ENCODE measurements at regions not wholly inside any gene's neighbourhood (a gene's known extent, or its start where the extent isn't known, plus 50 kb on each side); places are given as distances from the start of the nearest gene placed in this dataset.

DNA sequence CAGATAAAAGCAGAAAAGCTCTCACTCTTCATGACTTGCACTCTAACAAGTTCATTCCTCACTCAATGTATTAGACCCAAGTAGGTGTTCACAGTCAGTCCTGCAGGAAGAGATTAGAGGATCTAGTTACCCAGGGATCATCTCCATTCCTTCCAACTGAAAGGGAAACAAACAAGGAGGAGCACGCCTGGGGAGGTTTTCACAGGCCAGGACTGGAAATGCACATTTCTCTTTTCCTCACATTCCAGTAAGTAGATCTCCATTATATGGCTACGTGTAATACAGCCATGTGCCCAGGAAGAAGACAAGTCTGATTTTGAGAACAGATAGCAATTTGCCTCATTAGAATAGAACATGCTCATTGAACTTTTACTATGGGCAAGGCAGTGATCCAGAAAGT lies 1132.2 kb upstream of the FAM98A start:
- no peaks in the 10 kb centered on the region for H3K36me3 Mint-ChIP-seq
- no peak overlapping the region for H3K4me3 Mint-ChIP-seq
- H3K9me3 Mint-ChIP-seq: peaks cover 3% of the 10 kb centered on the region
- no peaks in the 10 kb centered on the region for H3K27me3 Mint-ChIP-seq
- H3K27ac Mint-ChIP-seq: no peak overlapping the region
- TF ChIP-seq, protein P1, sequence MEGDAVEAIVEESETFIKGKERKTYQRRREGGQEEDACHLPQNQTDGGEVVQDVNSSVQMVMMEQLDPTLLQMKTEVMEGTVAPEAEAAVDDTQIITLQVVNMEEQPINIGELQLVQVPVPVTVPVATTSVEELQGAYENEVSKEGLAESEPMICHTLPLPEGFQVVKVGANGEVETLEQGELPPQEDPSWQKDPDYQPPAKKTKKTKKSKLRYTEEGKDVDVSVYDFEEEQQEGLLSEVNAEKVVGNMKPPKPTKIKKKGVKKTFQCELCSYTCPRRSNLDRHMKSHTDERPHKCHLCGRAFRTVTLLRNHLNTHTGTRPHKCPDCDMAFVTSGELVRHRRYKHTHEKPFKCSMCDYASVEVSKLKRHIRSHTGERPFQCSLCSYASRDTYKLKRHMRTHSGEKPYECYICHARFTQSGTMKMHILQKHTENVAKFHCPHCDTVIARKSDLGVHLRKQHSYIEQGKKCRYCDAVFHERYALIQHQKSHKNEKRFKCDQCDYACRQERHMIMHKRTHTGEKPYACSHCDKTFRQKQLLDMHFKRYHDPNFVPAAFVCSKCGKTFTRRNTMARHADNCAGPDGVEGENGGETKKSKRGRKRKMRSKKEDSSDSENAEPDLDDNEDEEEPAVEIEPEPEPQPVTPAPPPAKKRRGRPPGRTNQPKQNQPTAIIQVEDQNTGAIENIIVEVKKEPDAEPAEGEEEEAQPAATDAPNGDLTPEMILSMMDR (conservative IDR thresholded peaks at IDR 0.05): no peak
- H3K4me1 Mint-ChIP-seq (ENCODE audit: unreplicated experiment): peaks cover 3% of the 10 kb centered on the region
- DNase-seq (ENCODE audit: extremely low spot score, unreplicated experiment): no peak

DNA sequence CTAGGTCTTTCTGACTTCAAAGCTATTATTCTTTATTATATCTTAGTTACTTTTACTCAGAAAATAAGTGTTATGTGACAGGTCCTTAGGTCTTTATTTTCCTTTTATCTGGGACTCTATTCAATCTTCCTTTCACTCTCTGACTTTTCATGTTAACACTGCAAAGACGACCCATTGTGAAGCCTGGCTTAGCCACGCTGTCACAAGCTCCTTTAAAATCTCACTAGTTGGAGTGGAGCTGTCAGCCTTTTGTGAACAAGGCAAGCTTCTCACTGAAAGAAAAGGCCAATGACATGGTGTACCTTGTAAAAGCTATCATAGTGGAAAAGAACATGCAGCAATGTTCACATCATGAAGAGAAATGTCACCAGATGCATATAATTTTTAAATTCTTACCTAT lies 1130.7 kb upstream of the FAM98A start:
- H3K4me3 Mint-ChIP-seq: no peak overlapping the region
- H3K36me3 Mint-ChIP-seq: no peaks in the 10 kb centered on the region
- DNase-seq (ENCODE audit: extremely low spot score, unreplicated experiment): no peak
- peaks cover 3% of the 10 kb centered on the region for H3K4me1 Mint-ChIP-seq (ENCODE audit: unreplicated experiment)
- H3K27ac Mint-ChIP-seq: no peak overlapping the region
- H3K27me3 Mint-ChIP-seq: no peaks in the 10 kb centered on the region
- H3K9me3 Mint-ChIP-seq: peaks cover 3% of the 10 kb centered on the region
- TF ChIP-seq, protein P1 (conservative IDR thresholded peaks at IDR 0.05): no peak

DNA sequence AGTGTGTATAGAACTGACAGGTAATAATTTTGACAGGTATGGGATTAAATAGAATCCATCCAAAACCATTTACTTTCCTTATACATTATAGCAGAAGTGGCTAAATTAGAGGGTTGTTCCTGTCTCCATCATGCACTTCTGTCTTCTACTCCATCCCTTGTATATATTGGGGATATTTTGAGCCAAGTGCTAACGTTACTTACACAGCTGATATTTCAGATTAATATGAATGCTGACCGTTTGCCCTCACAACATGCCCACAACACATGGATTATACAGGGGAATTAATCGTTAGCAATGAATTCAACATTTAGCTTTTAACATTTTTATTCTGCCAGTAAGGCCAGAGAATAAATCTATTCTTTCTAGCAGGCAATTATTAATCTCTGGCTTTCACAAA lies 1125.0 kb upstream of the FAM98A start:
- DNase-seq (ENCODE audit: extremely low spot score, unreplicated experiment): no peak
- Mint-ChIP-seq H3K9me3 (no peaks in the 10 kb centered on the region), H3K4me3 (no peak overlapping the region), H3K4me1 (ENCODE audit: unreplicated experiment) (no peaks in the 10 kb centered on the region), H3K27ac (no peak overlapping the region), H3K36me3 (no peaks in the 10 kb centered on the region), H3K27me3 (no peaks in the 10 kb centered on the region)
- TF ChIP-seq, protein P1 (conservative IDR thresholded peaks at IDR 0.05): no peak

DNA sequence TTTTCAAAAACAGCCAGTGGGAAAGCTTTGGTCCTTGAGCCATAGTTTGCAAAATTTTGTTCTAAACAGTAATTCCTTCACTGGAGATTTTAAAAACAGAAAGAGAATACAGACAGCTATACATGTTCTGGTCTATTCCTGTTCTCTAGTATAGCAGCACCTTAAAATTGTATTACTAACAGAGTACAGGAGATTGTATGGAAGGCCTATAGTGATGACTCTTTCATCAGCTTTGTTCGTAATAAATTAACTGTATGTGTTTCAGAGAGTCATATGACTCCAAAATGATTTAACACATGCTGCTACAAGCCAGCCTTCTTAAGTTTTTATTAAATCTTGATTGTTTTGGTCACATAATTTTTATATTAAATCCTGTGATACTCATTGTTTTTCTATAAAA lies 1124.6 kb upstream of the FAM98A start:
- H3K4me1 Mint-ChIP-seq (ENCODE audit: unreplicated experiment): no peaks in the 10 kb centered on the region
- H3K27me3 Mint-ChIP-seq: no peaks in the 10 kb centered on the region
- no peak for DNase-seq (ENCODE audit: extremely low spot score, unreplicated experiment)
- TF ChIP-seq, protein P1 (conservative IDR thresholded peaks at IDR 0.05): no peak
- no peaks in the 10 kb centered on the region for H3K36me3 Mint-ChIP-seq
- H3K4me3 Mint-ChIP-seq: no peak overlapping the region
- H3K27ac Mint-ChIP-seq: no peak overlapping the region
- no peaks in the 10 kb centered on the region for H3K9me3 Mint-ChIP-seq

DNA sequence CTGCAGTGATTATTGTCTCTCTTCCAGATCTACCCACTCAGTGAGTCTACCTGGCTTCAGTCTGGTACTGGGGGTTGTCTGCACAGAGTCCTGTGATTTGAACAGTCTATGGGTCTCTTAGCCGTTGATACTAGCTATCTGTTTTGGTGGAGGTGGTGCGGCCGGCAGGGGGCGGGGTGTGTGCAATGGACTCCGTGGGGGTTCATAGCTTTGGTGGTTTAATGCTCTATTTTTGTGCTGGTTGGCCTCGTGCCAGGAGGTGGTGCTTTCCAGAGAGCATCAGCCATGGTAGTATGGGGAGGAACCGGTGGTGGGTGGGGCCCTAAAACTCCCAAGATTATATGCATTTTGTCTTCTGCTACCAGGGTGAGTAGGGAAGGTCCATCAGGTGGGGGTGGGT lies 1120.1 kb upstream of the FAM98A start:
- no peaks in the 10 kb centered on the region for H3K27me3 Mint-ChIP-seq
- H3K4me3 Mint-ChIP-seq: no peak overlapping the region
- no peak for DNase-seq (ENCODE audit: extremely low spot score, unreplicated experiment)
- no peaks in the 10 kb centered on the region for H3K4me1 Mint-ChIP-seq (ENCODE audit: unreplicated experiment)
- TF ChIP-seq, protein P1 (conservative IDR thresholded peaks at IDR 0.05): no peak
- H3K9me3 Mint-ChIP-seq: no peaks in the 10 kb centered on the region
- no peak overlapping the region for H3K27ac Mint-ChIP-seq
- no peaks in the 10 kb centered on the region for H3K36me3 Mint-ChIP-seq
